HepG2 (cell line): ENCODE measurements at regions not wholly inside any gene's neighbourhood (a gene's known extent, or its start where the extent isn't known, plus 50 kb on each side); places are given as distances from the start of the nearest gene placed in this dataset.

ENCODE experiments used
- ATAC-seq: fragments of 200-7000 bp; cut with Tn5 transposase; 3 replicates; pipeline ENCODE4 v1.9.1; 2020; ENCODE audit warnings: mild to moderate bottlenecking, moderate library complexity
- BruUV-seq: library from RNA; stranded (reverse); fragments of 400-500 nt; replicated peaks from 2 replicates; lab custom pipeline; 2021; lab: Mats Ljungman, UMichigan
- CTCF ChIA-PET: fragments of 300-600 bp; formaldehyde crosslinking; extraction: SDS; loops from one replicate; lab custom pipeline; 2021; ENCODE audit warnings: low total read pairs, inconsistent platforms, low intra/inter-chr PET ratio; lab: Yijun Ruan, JAX
- POLR2A ChIA-PET: fragments of 350-600 bp; sonication (Branson Sonifier 250); formaldehyde crosslinking; loops from one replicate; lab custom pipeline; 2020; ENCODE audit warnings: antibody characterized with exemption, inconsistent platforms; lab: Yijun Ruan, JAX
- DNase-seq: peaks from one replicate; pipeline ENCODE4 v3.0.0-alpha.2; 2015; ENCODE audit warnings: low spot score
- FAIRE-seq: peaks from 3 replicates; lab custom pipeline; 2011; peaks lifted over from hg19 to GRCh38; lab: Jason Lieb, UNC
- H2AFZ ChIP-seq: one replicate; pipeline ENCODE4 v1.6.1; 2011; ENCODE audit warnings: low read length, inconsistent platforms
- H3K27ac ChIP-seq: fragments of 300-600 bp; 3 replicates; pipeline ENCODE4 v1.8.0; 2011; ENCODE audit warnings: mixed run types, mild to moderate bottlenecking, mixed read lengths, low read length, inconsistent platforms; ENCODE audit not compliant: insufficient read depth; ENCODE audit errors: extremely low read length
- H3K27me3 ChIP-seq, 2 experiments: fragments of 200-600 bp in 1 of 2; 2 replicates in 1 of 2; 3 replicates in 1 of 2; pipeline versions ENCODE4 v1.6.0 to v1.8.0; 2011; ENCODE audit warnings: low read length in 2 of 2, mild to moderate bottlenecking in 2 of 2, moderate library complexity in 2 of 2, inconsistent platforms in 1 of 2; ENCODE audit not compliant: insufficient read depth in 2 of 2, control insufficient read depth in 1 of 2
- H3K36me3 ChIP-seq, 2 experiments: fragments of 200-600 bp in 1 of 2; replicated peaks in 1 of 2; 2 replicates in 1 of 2; 3 replicates in 1 of 2; pipeline versions ENCODE4 v1.5.1 to v1.8.0; 2011; ENCODE audit warnings: low read length in 2 of 2, inconsistent platforms in 1 of 2; ENCODE audit not compliant: insufficient read depth in 2 of 2, control insufficient read depth in 1 of 2
- H3K4me1 ChIP-seq: 2 replicates; pipeline ENCODE4 v1.5.1; 2012; ENCODE audit warnings: low read length, inconsistent platforms; ENCODE audit not compliant: insufficient read depth
- H3K4me2 ChIP-seq: 2 replicates; pipeline ENCODE4 v1.6.0; 2011; ENCODE audit warnings: low read depth, low read length, inconsistent platforms
- H3K4me3 ChIP-seq, 3 experiments: fragments of 200-600 bp in 1 of 3; sonication (generic), shearing (Covaris generic) in 1 of 3; replicated peaks in 1 of 3; 2 replicates each; pipeline ENCODE4 v1.5.1; 2011 to 2016; ENCODE audit warnings: low read length in 3 of 3, inconsistent platforms in 2 of 3, low read depth in 2 of 3, mild to moderate bottlenecking in 2 of 3, control low read depth in 1 of 3, mixed read lengths in 1 of 3; ENCODE audit not compliant: insufficient read depth in 1 of 3
- H3K79me2 ChIP-seq: one replicate; pipeline ENCODE4 v1.6.1; 2011; ENCODE audit warnings: low read length, inconsistent platforms; ENCODE audit not compliant: insufficient read depth
- H3K9ac ChIP-seq: 2 replicates; pipeline ENCODE4 v1.6.0; 2011; ENCODE audit warnings: mild to moderate bottlenecking, low read depth, low read length, inconsistent platforms; ENCODE audit not compliant: insufficient read depth
- H3K9me3 ChIP-seq: 2 replicates; pipeline ENCODE4 v1.5.1; 2012; ENCODE audit warnings: mild to moderate bottlenecking, low read length
- H4K20me1 ChIP-seq: 2 replicates; pipeline ENCODE4 v1.6.0; 2011; ENCODE audit warnings: inconsistent platforms, mild to moderate bottlenecking, low read length, moderate library complexity; ENCODE audit not compliant: insufficient read depth
- BHLHE40 ChIP-seq: IDR thresholded peaks from 2 replicates; pipeline ENCODE4 v1.6.1; 2011; ENCODE audit warnings: low read length, improper control_type of control experiment
- CBFB ChIP-seq: sonication (generic); formaldehyde crosslinking; IDR thresholded peaks from 2 replicates; pipeline ENCODE4 v1.4.0; 2020; ENCODE audit warnings: missing genetic modification reagents
- PCBP1 ChIP-seq: fragments of 200-400 bp; formaldehyde crosslinking; IDR thresholded peaks from 2 replicates; pipeline ENCODE4 v1.6.1; 2017; ENCODE audit warnings: mild to moderate bottlenecking, low read depth, low read length, borderline replicate concordance
- RAD51 ChIP-seq: fragments of 450-650 bp; IDR thresholded peaks from 2 replicates; pipeline ENCODE4 v1.6.1; 2016; ENCODE audit warnings: borderline replicate concordance
- SMAD1 ChIP-seq: sonication (generic); formaldehyde crosslinking; IDR thresholded peaks from 2 replicates; pipeline ENCODE4 v1.4.0; 2020; ENCODE audit warnings: missing genetic modification reagents, low read depth, mild to moderate bottlenecking, borderline replicate concordance
- ZFP36 ChIP-seq: fragments of 150-350 bp; IDR thresholded peaks from 2 replicates; pipeline ENCODE4 v1.6.1; 2018; ENCODE audit warnings: borderline replicate concordance, low read length, low read depth; ENCODE audit not compliant: partially characterized antibody
- ZNF180 ChIP-seq: sonication (generic); formaldehyde crosslinking; IDR thresholded peaks from 2 replicates; pipeline ENCODE4 v1.4.0; 2020; ENCODE audit warnings: low read depth, missing genetic modification reagents, borderline replicate concordance
- ZNF317 ChIP-seq: sonication (generic); formaldehyde crosslinking; IDR thresholded peaks from 2 replicates; pipeline ENCODE4 v1.5.0; 2020; ENCODE audit warnings: mild to moderate bottlenecking, missing genetic modification reagents
- ZNF570 ChIP-seq: sonication (generic); formaldehyde crosslinking; IDR thresholded peaks from 2 replicates; pipeline ENCODE4 v1.4.0; 2020; ENCODE audit warnings: mild to moderate bottlenecking, missing genetic modification reagents, borderline replicate concordance
- ZNF577 ChIP-seq: sonication (generic); formaldehyde crosslinking; IDR thresholded peaks from 2 replicates; pipeline ENCODE4 v1.4.0; 2020; ENCODE audit warnings: mild to moderate bottlenecking, low read depth, missing genetic modification reagents, borderline replicate concordance
- ZNF83 ChIP-seq: sonication (generic); formaldehyde crosslinking; IDR thresholded peaks from 2 replicates; pipeline ENCODE4 v1.4.0; 2020; ENCODE audit warnings: missing genetic modification reagents, mild to moderate bottlenecking, borderline replicate concordance
- WGBS: methylation state at CpG from one replicate; pipeline ENCODE4 v1.1.6; 2017; ENCODE audit warnings: low lambda C conversion rate; 5-methylcytosine and 5-hydroxymethylcytosine counted together
- in situ Hi-C: cut with HindIII; loops from 2 replicates; pipeline ENCODE4 v1.10.0; 2017; ENCODE audit warnings: low pct_unique_long_range_greater_than_20kb; ENCODE audit not compliant: extremely low pct_ligation_motif_present
- intact Hi-C: fragments of 100-400 bp; cut with micrococcal nuclease; formaldehyde crosslinking; loops from one replicate; pipeline ENCODE4 v1.10.0; 2022; ENCODE audit not compliant: unreplicated experiment
- TF ChIP-seq, protein P1 (sequence below): IDR thresholded peaks from 2 replicates; pipeline ENCODE4 v1.6.1; 2016; ENCODE audit warnings: missing genetic modification reagents, missing compliant biosample characterization
- TF ChIP-seq, protein P2 (sequence below): sonication (generic); formaldehyde crosslinking; IDR thresholded peaks from 2 replicates; pipeline ENCODE4 v1.8.1; 2023; ENCODE audit warnings: mild to moderate bottlenecking, missing genetic modification reagents, borderline replicate concordance
- TF ChIP-seq, protein P3 (sequence below), 2 experiments: sonication (generic) in 1 of 2; formaldehyde crosslinking in 1 of 2; IDR thresholded peaks; 2 replicates each; pipeline versions ENCODE4 v1.5.1 to v1.6.1; 2011 to 2020; ENCODE audit warnings: borderline replicate concordance in 1 of 2, low read depth in 1 of 2, low read length in 1 of 2, mild to moderate bottlenecking in 1 of 2, missing genetic modification reagents in 1 of 2, moderate library complexity in 1 of 2

DNA sequence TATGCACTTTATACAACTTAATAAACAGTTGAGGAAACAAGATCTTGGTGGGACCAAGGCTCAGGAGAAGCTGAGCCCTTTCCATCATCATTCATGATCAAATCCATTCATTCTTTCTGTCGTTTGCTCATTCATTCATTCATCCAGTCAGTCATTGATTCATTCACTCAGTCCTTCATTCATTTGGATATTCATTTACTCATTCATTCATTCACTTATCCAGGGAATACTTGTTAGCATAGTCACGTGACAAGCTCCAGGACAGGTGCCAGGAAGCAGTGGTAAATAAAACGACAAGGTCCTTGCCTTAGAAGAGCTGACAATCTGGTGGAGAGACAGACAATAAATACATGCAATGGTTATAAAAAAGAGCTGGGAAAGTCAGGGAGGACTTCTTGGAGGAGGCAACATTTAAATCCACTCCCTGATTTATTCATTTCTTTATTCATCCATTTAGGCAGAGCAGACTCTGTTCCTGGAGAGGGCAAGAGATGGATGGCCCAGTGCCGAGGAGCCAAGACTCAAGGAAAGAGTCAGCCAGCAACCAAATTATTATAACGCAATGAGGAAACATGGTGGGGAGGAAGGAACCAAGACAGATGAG is 74.1 kb upstream of the CASZ1 start:
- no peak for FAIRE-seq
- Histone ChIP-seq H3K27me3 (peaks cover 3 to 35% of the 10 kb centered on the region in 2 experiments), H3K4me3 (no peak overlapping the region), H3K79me2 (no peaks in the 10 kb centered on the region), H3K27ac (no peak overlapping the region), H3K4me1 (peaks cover 13% of the 10 kb centered on the region), H3K36me3 (no peaks in the 10 kb centered on the region), H3K9ac (no peak overlapping the region), H2AFZ (no peak overlapping the region), H3K4me2 (no peak overlapping the region), H3K9me3 (no peaks in the 10 kb centered on the region), H4K20me1 (no peaks in the 10 kb centered on the region)
- no peak for ATAC-seq
- in situ Hi-C loops, result no loop called here
- CTCF ChIA-PET, result no interaction called here
- intact Hi-C loops, result no loop called here
- BruUV-seq, result no TSS peak
- POLR2A ChIA-PET, result no interaction called here
- DNase-seq, result no peak
- TF ChIP-seq SMAD1 (CRISPR knock-in tag), result no peak
- peak; percentile 82 for TF ChIP-seq RAD51
- TF ChIP-seq ZFP36, result no peak
- TF ChIP-seq PCBP1, result no peak
- no peak for TF ChIP-seq ZNF180 (CRISPR knock-in tag)
- TF ChIP-seq BHLHE40, result no peak
- TF ChIP-seq ZNF83 (CRISPR knock-in tag), result no peak
- TF ChIP-seq ZNF570, result no peak
- TF ChIP-seq, protein P1, sequence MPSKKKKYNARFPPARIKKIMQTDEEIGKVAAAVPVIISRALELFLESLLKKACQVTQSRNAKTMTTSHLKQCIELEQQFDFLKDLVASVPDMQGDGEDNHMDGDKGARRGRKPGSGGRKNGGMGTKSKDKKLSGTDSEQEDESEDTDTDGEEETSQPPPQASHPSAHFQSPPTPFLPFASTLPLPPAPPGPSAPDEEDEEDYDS (CRISPR knock-in tag), result no peak
- TF ChIP-seq ZNF577, result no peak
- TF ChIP-seq, protein P2, sequence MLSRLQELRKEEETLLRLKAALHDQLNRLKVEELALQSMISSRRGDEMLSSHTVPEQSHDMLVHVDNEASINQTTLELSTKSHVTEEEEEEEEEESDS (CRISPR knock-in tag), result no peak
- no peak for TF ChIP-seq ZNF317
- TF ChIP-seq, protein P3, sequence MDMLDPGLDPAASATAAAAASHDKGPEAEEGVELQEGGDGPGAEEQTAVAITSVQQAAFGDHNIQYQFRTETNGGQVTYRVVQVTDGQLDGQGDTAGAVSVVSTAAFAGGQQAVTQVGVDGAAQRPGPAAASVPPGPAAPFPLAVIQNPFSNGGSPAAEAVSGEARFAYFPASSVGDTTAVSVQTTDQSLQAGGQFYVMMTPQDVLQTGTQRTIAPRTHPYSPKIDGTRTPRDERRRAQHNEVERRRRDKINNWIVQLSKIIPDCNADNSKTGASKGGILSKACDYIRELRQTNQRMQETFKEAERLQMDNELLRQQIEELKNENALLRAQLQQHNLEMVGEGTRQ (IDR thresholded peaks at IDR 0.05; ENCODE audit: low read depth, low read length), result 0 out of 2 replicates have a peak, but pooled peaks have one; percentile 37
- TF ChIP-seq, protein P3 (CRISPR knock-in tag; IDR thresholded peaks at IDR 0.05; ENCODE audit: borderline replicate concordance), result no peak
- TF ChIP-seq CBFB (CRISPR knock-in tag), result no peak
- 25% methylated on average over 5 of the region's 5 CpGs for whole genome bisulfite sequencing
